K562 (cell line): ENCODE measurements at regions not wholly inside any gene's neighbourhood (a gene's known extent, or its start where the extent isn't known, plus 50 kb on each side); places are given as distances from the start of the nearest gene placed in this dataset.

Experiments
- ATAC-seq: fragments of 200-7000 bp; cut with Tn5 transposase; 3 replicates; pipeline ENCODE4 v1.9.1; 2020; ENCODE audit warnings: moderate library complexity
- BruUV-seq: library from RNA; stranded (reverse); fragments of 400-500 nt; replicated peaks from 2 replicates; lab custom pipeline; 2021; lab: Mats Ljungman, UMichigan
- CTCF ChIA-PET: fragments of 300-600 bp; formaldehyde crosslinking; extraction: SDS; loops from one replicate; lab custom pipeline; 2021; ENCODE audit warnings: low intra/inter-chr PET ratio; lab: Yijun Ruan, JAX
- POLR2A ChIA-PET: fragments of 300-600, 350-650 bp; sonication (Branson Sonifier 250); formaldehyde crosslinking; extraction: SDS; loops from one replicate; lab custom pipeline; 2021; ENCODE audit warnings: antibody characterized with exemption, inconsistent platforms; lab: Yijun Ruan, JAX
- DNase-seq, 4 experiments: peaks; one replicate each; pipeline versions ENCODE4 v3.0.0 to v3.0.0-alpha.2; 2011 to 2018; ENCODE audit warnings: low spot score in 3 of 4, mixed read lengths in 3 of 4; ENCODE audit errors: extremely low read depth in 1 of 4
- FAIRE-seq: peaks from 2 replicates; lab custom pipeline; 2011; peaks lifted over from hg19 to GRCh38; lab: Jason Lieb, UNC
- H2AFZ ChIP-seq: 2 replicates; pipeline ENCODE4 v1.6.0; 2011; ENCODE audit warnings: low read depth, low read length, control low read depth, inconsistent platforms
- H3K27ac ChIP-seq: fragments of 200-600 bp; 3 replicates; pipeline ENCODE4 v1.8.0; 2011; ENCODE audit warnings: low read depth, mild to moderate bottlenecking, control low read depth, inconsistent platforms, low read length, moderate library complexity, mixed read lengths; ENCODE audit errors: extremely low read depth
- H3K27me3 ChIP-seq, 2 experiments: fragments of 300-600 bp in 1 of 2; 2 replicates in 1 of 2; 3 replicates in 1 of 2; pipeline versions ENCODE4 v1.6.0 to v1.8.0; 2011; ENCODE audit warnings: inconsistent platforms in 2 of 2, low read length in 2 of 2, mild to moderate bottlenecking in 1 of 2, mixed read lengths in 1 of 2, moderate library complexity in 1 of 2; ENCODE audit not compliant: control insufficient read depth in 2 of 2, insufficient read depth in 2 of 2
- H3K36me3 ChIP-seq: fragments of 300-600 bp; 3 replicates; pipeline ENCODE4 v1.8.0; 2011; ENCODE audit warnings: mild to moderate bottlenecking, low read length, inconsistent platforms; ENCODE audit not compliant: control insufficient read depth, insufficient read depth
- H3K4me1 ChIP-seq, 2 experiments: fragments of 200-600 bp in 1 of 2; replicated peaks in 1 of 2; 2 replicates in 1 of 2; 3 replicates in 1 of 2; pipeline versions ENCODE4 v1.5.1 to v1.8.0; 2011; ENCODE audit warnings: inconsistent platforms in 2 of 2, low read length in 2 of 2, mild to moderate bottlenecking in 1 of 2, mixed read lengths in 1 of 2, moderate library complexity in 1 of 2; ENCODE audit not compliant: control insufficient read depth in 2 of 2, insufficient read depth in 2 of 2
- H3K4me2 ChIP-seq: 2 replicates; pipeline ENCODE4 v1.6.1; 2011; ENCODE audit warnings: low read length, control low read depth, inconsistent platforms, mixed read lengths; ENCODE audit not compliant: insufficient read depth
- H3K4me3 ChIP-seq: fragments of 200-600 bp; sonication (generic), shearing (Covaris generic); 2 replicates; pipeline ENCODE4 v1.5.1; 2016; ENCODE audit warnings: control low read depth, inconsistent platforms
- H3K79me2 ChIP-seq: fragments of 200-600 bp; 3 replicates; pipeline ENCODE4 v1.8.0; 2011; ENCODE audit warnings: low read length, inconsistent platforms; ENCODE audit not compliant: control insufficient read depth, insufficient read depth
- H3K9ac ChIP-seq, 2 experiments: 2 replicates each; pipeline versions ENCODE4 v1.6.0 to v1.6.1; 2011; ENCODE audit warnings: low read depth in 2 of 2, low read length in 2 of 2, control low read depth in 1 of 2, inconsistent platforms in 1 of 2, mild to moderate bottlenecking in 1 of 2, mixed read lengths in 1 of 2; ENCODE audit not compliant: insufficient read depth in 1 of 2
- H3K9me1 ChIP-seq: one replicate; pipeline ENCODE4 v1.6.0; 2011; ENCODE audit warnings: inconsistent platforms, mild to moderate bottlenecking, low read length, moderate library complexity; ENCODE audit not compliant: control insufficient read depth, insufficient read depth
- H3K9me3 ChIP-seq: replicated peaks from 2 replicates; pipeline ENCODE4 v1.5.1; 2011; ENCODE audit warnings: low read depth, low read length, inconsistent platforms; ENCODE audit not compliant: control insufficient read depth, insufficient read depth
- H4K20me1 ChIP-seq: replicated peaks from 2 replicates; pipeline ENCODE4 v1.6.1; 2011; ENCODE audit warnings: low read length, inconsistent platforms, mixed read lengths; ENCODE audit not compliant: control insufficient read depth, insufficient read depth
- DDX20 ChIP-seq: fragments of 450-650 bp; IDR thresholded peaks from 2 replicates; pipeline ENCODE4 v1.6.1; 2016; ENCODE audit warnings: missing genetic modification characterization, low read depth, mild to moderate bottlenecking, missing compliant biosample characterization, moderate library complexity
- ELF4 ChIP-seq: fragments of 450-650 bp; formaldehyde crosslinking; IDR thresholded peaks from 2 replicates; pipeline ENCODE4 v1.4.0; 2022; ENCODE audit warnings: missing genetic modification characterization
- GABPA ChIP-seq: fragments of 200-800 bp; sonication (Bioruptor generic); conservative IDR thresholded peaks from 2 replicates; pipeline ENCODE4 v1.6.1; 2016; ENCODE audit warnings: low read depth, missing genetic modification characterization, missing compliant biosample characterization
- JUNB ChIP-seq: fragments of 450-650 bp; formaldehyde crosslinking; conservative IDR thresholded peaks from 2 replicates; pipeline ENCODE4 v1.4.0; 2020; ENCODE audit warnings: mild to moderate bottlenecking
- PTRF ChIP-seq: fragments of 450-650 bp; IDR thresholded peaks from 2 replicates; pipeline ENCODE4 v1.6.1; 2016; ENCODE audit warnings: mild to moderate bottlenecking, missing genetic modification characterization, missing compliant biosample characterization
- RAD21 ChIP-seq, 2 experiments: fragments of 250-450 bp in 1 of 2; fragments of 450-650 bp in 1 of 2; sonication (Bioruptor Pico) in 1 of 2; formaldehyde crosslinking in 1 of 2; IDR thresholded peaks in 1 of 2; conservative IDR thresholded peaks in 1 of 2; 2 replicates each; pipeline versions ENCODE4 v1.4.0 to v1.8.0; 2020 to 2022; ENCODE audit warnings: mild to moderate bottlenecking in 2 of 2, moderate library complexity in 1 of 2
- RBM15 ChIP-seq: fragments of 200-400 bp; formaldehyde crosslinking; IDR thresholded peaks from 2 replicates; pipeline ENCODE4 v1.6.1; 2018; ENCODE audit warnings: mild to moderate bottlenecking, low read length, moderate library complexity; ENCODE audit not compliant: insufficient read depth
- SAFB ChIP-seq: fragments of 200-400 bp; formaldehyde crosslinking; IDR thresholded peaks from 2 replicates; pipeline ENCODE4 v1.6.1; 2017; ENCODE audit warnings: low read depth, low read length, borderline replicate concordance
- ZFP1 ChIP-seq: fragments of 450-650 bp; formaldehyde crosslinking; IDR thresholded peaks from 2 replicates; pipeline ENCODE4 v1.4.0; 2020; ENCODE audit warnings: mild to moderate bottlenecking, mixed read lengths
- ZNF143 ChIP-seq: sonication (generic); formaldehyde crosslinking; IDR thresholded peaks from 2 replicates; pipeline ENCODE4 v1.9.0; 2022; ENCODE audit warnings: mild to moderate bottlenecking, missing genetic modification reagents
- ZNF146 ChIP-seq: IDR thresholded peaks from one replicate; pipeline ENCODE4 v1.6.1; 2018; ENCODE audit warnings: missing compliant biosample characterization; ENCODE audit not compliant: unreplicated experiment
- ZNF717 ChIP-seq: fragments of 250-450 bp; sonication (Bioruptor Pico); IDR thresholded peaks from 2 replicates; pipeline ENCODE4 v1.5.0; 2021
- WGBS: fragments of 100-300 bp; shearing (Covaris generic); methylation state at CpG from one replicate; pipeline ENCODE4 v1.1.6; 2016; ENCODE audit warnings: low coverage, mixed read lengths; ENCODE audit not compliant: insufficient coverage; ENCODE audit errors: missing lambda C conversion rate; 5-methylcytosine and 5-hydroxymethylcytosine counted together
- in situ Hi-C: fragments of 300-500 bp; cut with MboI; formaldehyde crosslinking; loops from 4 replicates; pipeline ENCODE4 v1.15.0; 2018; ENCODE audit warnings: inconsistent platforms, mixed read lengths
- intact Hi-C: fragments of 100-400 bp; cut with micrococcal nuclease; formaldehyde crosslinking; loops from 2 replicates; pipeline ENCODE4 v1.14.2; 2022
- TF ChIP-seq, protein P1 (sequence below): IDR thresholded peaks from 2 replicates; pipeline ENCODE4 v1.6.1; 2011; ENCODE audit warnings: borderline replicate concordance, low read depth, mild to moderate bottlenecking, moderate library complexity, low read length; ENCODE audit not compliant: insufficient read depth, poor library complexity, severe bottlenecking
- TF ChIP-seq, protein P2 (sequence below), 2 experiments: fragments of 450-650 bp in 1 of 2; IDR thresholded peaks; 2 replicates each; pipeline ENCODE4 v1.6.1; 2011 to 2017; ENCODE audit warnings: low read depth in 2 of 2, antibody characterized with exemption in 1 of 2, borderline replicate concordance in 1 of 2, low read length in 1 of 2, mild to moderate bottlenecking in 1 of 2, mixed read lengths in 1 of 2; ENCODE audit not compliant: control insufficient read depth in 1 of 2

DNA sequence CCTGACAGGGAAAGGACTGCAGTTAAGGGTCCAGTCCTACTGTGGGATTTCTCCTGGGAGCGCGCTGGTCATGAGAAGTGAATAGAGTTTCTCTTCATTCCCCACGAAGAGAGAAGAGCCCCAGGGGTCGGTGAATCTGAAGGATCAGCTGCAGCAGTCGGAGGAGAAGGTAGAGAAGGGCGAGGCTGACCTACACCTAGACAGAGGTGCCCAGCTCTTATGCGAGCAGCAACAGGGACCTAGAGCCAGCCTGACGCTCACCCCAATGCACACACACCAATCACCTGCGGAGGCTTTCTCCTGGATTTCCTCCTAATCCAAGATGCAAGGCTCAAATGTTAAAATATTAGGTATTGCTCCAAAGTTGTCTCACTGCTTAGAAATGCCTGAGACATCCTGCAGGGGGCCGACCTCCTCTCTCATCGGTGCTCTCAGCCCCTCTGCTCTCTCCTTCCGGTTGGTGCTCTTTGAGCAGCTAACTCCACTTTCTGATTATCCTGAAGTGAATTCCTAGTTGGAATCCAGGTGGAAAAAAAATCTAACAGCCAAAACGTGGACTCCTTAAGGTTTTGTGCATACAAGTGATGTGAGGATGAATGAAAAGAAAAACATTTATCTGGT is 176.4 kb downstream of the AHR start:
- FAIRE-seq: no peak
- Histone ChIP-seq H3K4me2 (no peak overlapping the region), H3K4me1 (no peaks in the 10 kb centered on the region), H3K9ac (no peak overlapping the region), H3K4me3 (no peak overlapping the region), H3K27me3 (no peaks in the 10 kb centered on the region), H3K9me3 (no peaks in the 10 kb centered on the region), H3K27ac (no peak overlapping the region), H3K36me3 (no peaks in the 10 kb centered on the region)
- WGBS: 7% methylated on average over 13 of the region's 13 CpGs
- peak in 3 of 4 experiments; percentile 9 to 15 (median 12) for DNase-seq
- in situ Hi-C loops: no loop called here
- CTCF ChIA-PET: no interaction called here
- TF ChIP-seq PTRF (tag): no peak
- no peak for TF ChIP-seq ZNF143 (CRISPR knock-in tag)
- no peak for TF ChIP-seq ZNF717 (CRISPR knock-in tag)
- TF ChIP-seq RBM15: no peak
- no peak for TF ChIP-seq ELF4 (CRISPR knock-in tag)
- TF ChIP-seq DDX20: no peak
- no peak for TF ChIP-seq ZFP1 (CRISPR knock-in tag)
- TF ChIP-seq SAFB: no peak
- no peak for TF ChIP-seq JUNB (CRISPR knock-in tag)
- peak in 1 of 2 experiments; percentile 30; a peak in 1 of 4 replicates for TF ChIP-seq RAD21 (CRISPR knock-in tag; conservative IDR thresholded peaks at IDR 0.05 in 1 of 2, IDR thresholded peaks at IDR 0.05 in 1 of 2)
- peak; percentile 62; the same call in 1 of the 2 replicates for TF ChIP-seq GABPA (tag)
- TF ChIP-seq ZNF146 (CRISPR knock-in tag): no peak
- TF ChIP-seq, protein P1, sequence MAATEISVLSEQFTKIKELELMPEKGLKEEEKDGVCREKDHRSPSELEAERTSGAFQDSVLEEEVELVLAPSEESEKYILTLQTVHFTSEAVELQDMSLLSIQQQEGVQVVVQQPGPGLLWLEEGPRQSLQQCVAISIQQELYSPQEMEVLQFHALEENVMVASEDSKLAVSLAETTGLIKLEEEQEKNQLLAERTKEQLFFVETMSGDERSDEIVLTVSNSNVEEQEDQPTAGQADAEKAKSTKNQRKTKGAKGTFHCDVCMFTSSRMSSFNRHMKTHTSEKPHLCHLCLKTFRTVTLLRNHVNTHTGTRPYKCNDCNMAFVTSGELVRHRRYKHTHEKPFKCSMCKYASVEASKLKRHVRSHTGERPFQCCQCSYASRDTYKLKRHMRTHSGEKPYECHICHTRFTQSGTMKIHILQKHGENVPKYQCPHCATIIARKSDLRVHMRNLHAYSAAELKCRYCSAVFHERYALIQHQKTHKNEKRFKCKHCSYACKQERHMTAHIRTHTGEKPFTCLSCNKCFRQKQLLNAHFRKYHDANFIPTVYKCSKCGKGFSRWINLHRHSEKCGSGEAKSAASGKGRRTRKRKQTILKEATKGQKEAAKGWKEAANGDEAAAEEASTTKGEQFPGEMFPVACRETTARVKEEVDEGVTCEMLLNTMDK: peak; percentile 39
- TF ChIP-seq, protein P2, sequence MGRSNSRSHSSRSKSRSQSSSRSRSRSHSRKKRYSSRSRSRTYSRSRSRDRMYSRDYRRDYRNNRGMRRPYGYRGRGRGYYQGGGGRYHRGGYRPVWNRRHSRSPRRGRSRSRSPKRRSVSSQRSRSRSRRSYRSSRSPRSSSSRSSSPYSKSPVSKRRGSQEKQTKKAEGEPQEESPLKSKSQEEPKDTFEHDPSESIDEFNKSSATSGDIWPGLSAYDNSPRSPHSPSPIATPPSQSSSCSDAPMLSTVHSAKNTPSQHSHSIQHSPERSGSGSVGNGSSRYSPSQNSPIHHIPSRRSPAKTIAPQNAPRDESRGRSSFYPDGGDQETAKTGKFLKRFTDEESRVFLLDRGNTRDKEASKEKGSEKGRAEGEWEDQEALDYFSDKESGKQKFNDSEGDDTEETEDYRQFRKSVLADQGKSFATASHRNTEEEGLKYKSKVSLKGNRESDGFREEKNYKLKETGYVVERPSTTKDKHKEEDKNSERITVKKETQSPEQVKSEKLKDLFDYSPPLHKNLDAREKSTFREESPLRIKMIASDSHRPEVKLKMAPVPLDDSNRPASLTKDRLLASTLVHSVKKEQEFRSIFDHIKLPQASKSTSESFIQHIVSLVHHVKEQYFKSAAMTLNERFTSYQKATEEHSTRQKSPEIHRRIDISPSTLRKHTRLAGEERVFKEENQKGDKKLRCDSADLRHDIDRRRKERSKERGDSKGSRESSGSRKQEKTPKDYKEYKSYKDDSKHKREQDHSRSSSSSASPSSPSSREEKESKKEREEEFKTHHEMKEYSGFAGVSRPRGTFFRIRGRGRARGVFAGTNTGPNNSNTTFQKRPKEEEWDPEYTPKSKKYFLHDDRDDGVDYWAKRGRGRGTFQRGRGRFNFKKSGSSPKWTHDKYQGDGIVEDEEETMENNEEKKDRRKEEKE (IDR thresholded peaks at IDR 0.05; ENCODE audit: borderline replicate concordance in 1 of 2, control insufficient read depth in 1 of 2, low read depth in 2 of 2, low read length in 1 of 2): no peak
- TF ChIP-seq, all 486 proteins: peak for 3
- no TSS peak for BruUV-seq
- Histone ChIP-seq H3K79me2 (no peaks in the 10 kb centered on the region), H3K9me1 (no peaks in the 10 kb centered on the region), H2AFZ (0 out of 2 replicates have a peak overlapping the region, but pooled peaks have one; percentile 55), H4K20me1 (no peaks in the 10 kb centered on the region)
- intact Hi-C loops: no loop called here
- POLR2A ChIA-PET: no interaction called here
- peak; percentile 64; the same call in 2 of the 3 replicates for ATAC-seq
